Neural cell (in vitro differentiated cells): ENCODE measurements at regions not wholly inside any gene's neighbourhood (a gene's known extent, or its start where the extent isn't known, plus 50 kb on each side); places are given as distances from the start of the nearest gene placed in this dataset.

Experiments used
- EP300 ChIP-seq: fragments of 450-650 bp; conservative IDR thresholded peaks from 2 replicates; pipeline ENCODE4 v1.6.1; 2014; ENCODE audit warnings: antibody characterized with exemption, mild to moderate bottlenecking, moderate library complexity; ENCODE audit not compliant: poor library complexity, severe bottlenecking
- MXI1 ChIP-seq: fragments of 450-650 bp; conservative IDR thresholded peaks from 2 replicates; pipeline ENCODE4 v1.6.1; 2014; ENCODE audit warnings: antibody characterized with exemption, mild to moderate bottlenecking; ENCODE audit not compliant: poor library complexity, severe bottlenecking
- POLR2AphosphoS5 ChIP-seq: IDR thresholded peaks from 2 replicates; pipeline ENCODE4 v1.6.1; 2012
- RAD21 ChIP-seq: fragments of 450-650 bp; conservative IDR thresholded peaks from 2 replicates; pipeline ENCODE4 v1.6.1; 2014; ENCODE audit warnings: antibody characterized with exemption, mild to moderate bottlenecking, moderate library complexity
- TAF1 ChIP-seq: IDR thresholded peaks from 2 replicates; pipeline ENCODE4 v1.6.1; 2012; ENCODE audit warnings: low read depth
- TF ChIP-seq, protein P1 (sequence below): fragments of 450-650 bp; IDR thresholded peaks from 2 replicates; pipeline ENCODE4 v1.5.1; 2014; ENCODE audit warnings: antibody characterized with exemption, mild to moderate bottlenecking, moderate library complexity; ENCODE audit not compliant: poor library complexity, severe bottlenecking
- TF ChIP-seq, protein P2 (sequence below): IDR thresholded peaks from 2 replicates; pipeline ENCODE4 v1.6.1; 2012; ENCODE audit warnings: borderline replicate concordance

DNA sequence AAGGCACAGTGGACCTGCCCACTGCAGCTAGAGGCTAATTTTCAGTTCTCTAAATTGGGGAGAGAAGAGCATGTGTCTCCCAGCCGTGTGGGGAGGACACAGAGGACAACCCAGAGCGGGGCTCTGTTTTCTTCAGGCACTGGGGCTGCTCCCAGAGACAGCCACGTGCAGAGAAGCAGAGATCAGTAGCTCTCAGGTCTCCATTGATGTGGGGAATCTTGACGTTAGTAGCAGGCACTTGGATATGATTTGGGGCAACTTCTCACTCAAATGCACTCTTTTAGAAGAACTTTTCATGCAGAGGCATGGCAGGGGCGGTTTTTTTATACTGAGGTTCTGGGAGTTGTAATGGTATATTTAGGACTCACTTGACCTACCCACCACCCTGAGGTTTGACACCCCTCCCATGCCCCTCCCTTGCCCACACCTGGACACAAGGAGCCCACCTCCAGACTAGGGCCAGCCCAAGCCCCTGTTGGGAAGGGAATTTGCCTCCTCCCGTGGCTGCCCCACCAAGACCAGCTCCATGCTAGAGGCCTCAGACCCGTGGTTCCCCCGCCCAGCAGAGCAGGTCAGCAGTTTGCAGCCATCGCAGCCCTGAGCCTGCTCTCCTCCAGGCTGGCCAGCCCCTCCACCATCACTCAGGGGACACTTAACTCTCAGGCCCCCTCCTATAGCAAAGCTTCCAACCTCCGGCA lies 94.2 kb upstream of the RTL6 start:
- TF ChIP-seq, protein P1, sequence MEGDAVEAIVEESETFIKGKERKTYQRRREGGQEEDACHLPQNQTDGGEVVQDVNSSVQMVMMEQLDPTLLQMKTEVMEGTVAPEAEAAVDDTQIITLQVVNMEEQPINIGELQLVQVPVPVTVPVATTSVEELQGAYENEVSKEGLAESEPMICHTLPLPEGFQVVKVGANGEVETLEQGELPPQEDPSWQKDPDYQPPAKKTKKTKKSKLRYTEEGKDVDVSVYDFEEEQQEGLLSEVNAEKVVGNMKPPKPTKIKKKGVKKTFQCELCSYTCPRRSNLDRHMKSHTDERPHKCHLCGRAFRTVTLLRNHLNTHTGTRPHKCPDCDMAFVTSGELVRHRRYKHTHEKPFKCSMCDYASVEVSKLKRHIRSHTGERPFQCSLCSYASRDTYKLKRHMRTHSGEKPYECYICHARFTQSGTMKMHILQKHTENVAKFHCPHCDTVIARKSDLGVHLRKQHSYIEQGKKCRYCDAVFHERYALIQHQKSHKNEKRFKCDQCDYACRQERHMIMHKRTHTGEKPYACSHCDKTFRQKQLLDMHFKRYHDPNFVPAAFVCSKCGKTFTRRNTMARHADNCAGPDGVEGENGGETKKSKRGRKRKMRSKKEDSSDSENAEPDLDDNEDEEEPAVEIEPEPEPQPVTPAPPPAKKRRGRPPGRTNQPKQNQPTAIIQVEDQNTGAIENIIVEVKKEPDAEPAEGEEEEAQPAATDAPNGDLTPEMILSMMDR = no peak
- TF ChIP-seq POLR2AphosphoS5 = no peak
- no peak for TF ChIP-seq EP300
- TF ChIP-seq TAF1 = no peak
- TF ChIP-seq RAD21 = no peak
- no peak for TF ChIP-seq MXI1
- TF ChIP-seq, protein P2, sequence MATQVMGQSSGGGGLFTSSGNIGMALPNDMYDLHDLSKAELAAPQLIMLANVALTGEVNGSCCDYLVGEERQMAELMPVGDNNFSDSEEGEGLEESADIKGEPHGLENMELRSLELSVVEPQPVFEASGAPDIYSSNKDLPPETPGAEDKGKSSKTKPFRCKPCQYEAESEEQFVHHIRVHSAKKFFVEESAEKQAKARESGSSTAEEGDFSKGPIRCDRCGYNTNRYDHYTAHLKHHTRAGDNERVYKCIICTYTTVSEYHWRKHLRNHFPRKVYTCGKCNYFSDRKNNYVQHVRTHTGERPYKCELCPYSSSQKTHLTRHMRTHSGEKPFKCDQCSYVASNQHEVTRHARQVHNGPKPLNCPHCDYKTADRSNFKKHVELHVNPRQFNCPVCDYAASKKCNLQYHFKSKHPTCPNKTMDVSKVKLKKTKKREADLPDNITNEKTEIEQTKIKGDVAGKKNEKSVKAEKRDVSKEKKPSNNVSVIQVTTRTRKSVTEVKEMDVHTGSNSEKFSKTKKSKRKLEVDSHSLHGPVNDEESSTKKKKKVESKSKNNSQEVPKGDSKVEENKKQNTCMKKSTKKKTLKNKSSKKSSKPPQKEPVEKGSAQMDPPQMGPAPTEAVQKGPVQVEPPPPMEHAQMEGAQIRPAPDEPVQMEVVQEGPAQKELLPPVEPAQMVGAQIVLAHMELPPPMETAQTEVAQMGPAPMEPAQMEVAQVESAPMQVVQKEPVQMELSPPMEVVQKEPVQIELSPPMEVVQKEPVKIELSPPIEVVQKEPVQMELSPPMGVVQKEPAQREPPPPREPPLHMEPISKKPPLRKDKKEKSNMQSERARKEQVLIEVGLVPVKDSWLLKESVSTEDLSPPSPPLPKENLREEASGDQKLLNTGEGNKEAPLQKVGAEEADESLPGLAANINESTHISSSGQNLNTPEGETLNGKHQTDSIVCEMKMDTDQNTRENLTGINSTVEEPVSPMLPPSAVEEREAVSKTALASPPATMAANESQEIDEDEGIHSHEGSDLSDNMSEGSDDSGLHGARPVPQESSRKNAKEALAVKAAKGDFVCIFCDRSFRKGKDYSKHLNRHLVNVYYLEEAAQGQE = no peak
